GM12878 (cell line): ENCODE measurements at regions not wholly inside any gene's neighbourhood (a gene's known extent, or its start where the extent isn't known, plus 50 kb on each side); places are given as distances from the start of the nearest gene placed in this dataset.

Source experiments
- BCL11A ChIP-seq: IDR thresholded peaks from 2 replicates; pipeline ENCODE4 v1.6.1; 2011; ENCODE audit warnings: low read depth, low read length
- CHD2 ChIP-seq: IDR thresholded peaks from 2 replicates; pipeline ENCODE4 v1.6.1; 2011; ENCODE audit warnings: low read depth, low read length, improper control_type of control experiment, borderline replicate concordance
- MYC ChIP-seq: IDR thresholded peaks from 2 replicates; pipeline ENCODE4 v1.6.1; 2011; ENCODE audit warnings: mild to moderate bottlenecking, low read length, moderate library complexity, inconsistent platforms; ENCODE audit not compliant: insufficient read depth, insufficient replicate concordance, insufficient read length, severe bottlenecking
- NFYA ChIP-seq: IDR thresholded peaks from 2 replicates; pipeline ENCODE4 v1.6.1; 2011; ENCODE audit warnings: low read depth, mild to moderate bottlenecking, low read length, improper control_type of control experiment, borderline replicate concordance
- NRF1 ChIP-seq: conservative IDR thresholded peaks from 2 replicates; pipeline ENCODE4 v1.6.1; 2011; ENCODE audit warnings: mild to moderate bottlenecking, low read depth, low read length, improper control_type of control experiment
- POLR2A ChIP-seq: IDR thresholded peaks from 2 replicates; pipeline ENCODE4 v1.6.1; 2011; ENCODE audit warnings: low read depth, mild to moderate bottlenecking, low read length
- SIN3A ChIP-seq: IDR thresholded peaks from 2 replicates; pipeline ENCODE4 v1.6.1; 2012; ENCODE audit warnings: low read depth, low read length, improper control_type of control experiment
- SRF ChIP-seq, 2 experiments: IDR thresholded peaks; 2 replicates each; pipeline ENCODE4 v1.6.1; 2011; ENCODE audit warnings: low read depth in 2 of 2, low read length in 2 of 2, mild to moderate bottlenecking in 1 of 2, moderate library complexity in 1 of 2
- ZNF274 ChIP-seq: IDR thresholded peaks from one replicate; pipeline ENCODE4 v1.8.0; 2011; ENCODE audit not compliant: insufficient read length, insufficient read depth
- TF ChIP-seq, protein P1 (sequence below): fragments of 450-650 bp; formaldehyde crosslinking; IDR thresholded peaks from 2 replicates; pipeline ENCODE4 v1.4.0; 2022; ENCODE audit warnings: mild to moderate bottlenecking, moderate library complexity

GRCh38 chr17:31780483-31780882 lies 78.6 kb downstream of the COPRS start:
- TF ChIP-seq BCL11A (no peak), MYC (no peak), NRF1 (no peak), ZNF274 (no peak), POLR2A (no peak), CHD2 (no peak), SIN3A (no peak), NFYA (no peak), SRF (IDR thresholded peaks at IDR 0.05; ENCODE audit: low read depth in 2 of 2, low read length in 2 of 2) (no peak)
- TF ChIP-seq, protein P1, sequence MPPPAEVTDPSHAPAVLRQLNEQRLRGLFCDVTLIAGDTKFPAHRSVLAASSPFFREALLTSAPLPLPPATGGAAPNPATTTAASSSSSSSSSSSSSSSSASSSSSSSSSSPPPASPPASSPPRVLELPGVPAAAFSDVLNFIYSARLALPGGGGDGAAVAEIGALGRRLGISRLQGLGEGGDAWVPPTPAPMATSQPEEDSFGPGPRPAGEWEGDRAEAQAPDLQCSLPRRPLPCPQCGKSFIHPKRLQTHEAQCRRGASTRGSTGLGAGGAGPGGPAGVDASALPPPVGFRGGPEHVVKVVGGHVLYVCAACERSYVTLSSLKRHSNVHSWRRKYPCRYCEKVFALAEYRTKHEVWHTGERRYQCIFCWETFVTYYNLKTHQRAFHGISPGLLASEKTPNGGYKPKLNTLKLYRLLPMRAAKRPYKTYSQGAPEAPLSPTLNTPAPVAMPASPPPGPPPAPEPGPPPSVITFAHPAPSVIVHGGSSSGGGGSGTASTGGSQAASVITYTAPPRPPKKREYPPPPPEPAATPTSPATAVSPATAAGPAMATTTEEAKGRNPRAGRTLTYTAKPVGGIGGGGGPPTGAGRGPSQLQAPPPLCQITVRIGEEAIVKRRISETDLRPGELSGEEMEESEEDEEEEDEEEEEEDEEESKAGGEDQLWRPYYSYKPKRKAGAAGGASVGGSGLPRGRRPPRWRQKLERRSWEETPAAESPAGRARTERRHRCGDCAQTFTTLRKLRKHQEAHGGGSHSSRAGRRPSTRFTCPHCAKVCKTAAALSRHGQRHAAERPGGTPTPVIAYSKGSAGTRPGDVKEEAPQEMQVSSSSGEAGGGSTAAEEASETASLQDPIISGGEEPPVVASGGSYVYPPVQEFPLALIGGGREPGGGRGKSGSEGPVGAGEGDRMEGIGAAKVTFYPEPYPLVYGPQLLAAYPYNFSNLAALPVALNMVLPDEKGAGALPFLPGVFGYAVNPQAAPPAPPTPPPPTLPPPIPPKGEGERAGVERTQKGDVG (CRISPR knock-in tag): no peak
